Gastrocnemius medialis (tissue), 4 donors: ENCODE measurements at regions not wholly inside any gene's neighbourhood (a gene's known extent, or its start where the extent isn't known, plus 50 kb on each side); places are given as distances from the start of the nearest gene placed in this dataset.

Experiments used
- POLR2A ChIP-seq, 2 donors: fragments of 450-650 bp; IDR thresholded peaks; one replicate each; pipeline ENCODE4 v1.6.1; 2017; ENCODE audit warnings: antibody characterized with exemption in 2 of 2, mild to moderate bottlenecking in 2 of 2, moderate library complexity in 2 of 2
- TF ChIP-seq, protein P1 (sequence below), 5 experiments: fragments of 450-650 bp in 3 of 5; fragments of 200-600 bp in 2 of 5; sonication (generic) in 2 of 5; IDR thresholded peaks in 4 of 5; conservative IDR thresholded peaks in 1 of 5; 1 replicate in 4 of 5; 2 replicates in 1 of 5; pipeline ENCODE4 v1.5.1; 2016 to 2019; ENCODE audit warnings: antibody characterized with exemption in 5 of 5, mild to moderate bottlenecking in 3 of 5, moderate library complexity in 3 of 5

DNA sequence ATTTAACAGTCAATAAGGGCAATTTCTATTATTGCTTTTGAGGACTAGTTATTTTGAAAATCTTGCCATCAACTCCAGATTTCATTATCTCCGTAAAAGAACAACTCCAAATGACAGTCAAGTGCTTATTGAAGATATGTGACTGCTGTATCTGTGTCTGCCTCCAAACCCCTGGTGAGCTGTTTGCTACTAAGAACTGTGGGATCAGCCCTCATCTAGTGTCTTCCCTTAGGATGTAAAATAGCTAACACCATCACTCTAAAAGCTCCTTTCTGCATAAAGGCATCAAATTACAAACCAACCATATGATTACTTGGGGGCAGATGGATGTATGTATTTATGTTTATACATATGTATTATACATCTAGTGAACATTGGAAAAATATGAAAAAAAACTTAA, 70.8 kb upstream of the SLC13A1 start:
- TF ChIP-seq, protein P1, sequence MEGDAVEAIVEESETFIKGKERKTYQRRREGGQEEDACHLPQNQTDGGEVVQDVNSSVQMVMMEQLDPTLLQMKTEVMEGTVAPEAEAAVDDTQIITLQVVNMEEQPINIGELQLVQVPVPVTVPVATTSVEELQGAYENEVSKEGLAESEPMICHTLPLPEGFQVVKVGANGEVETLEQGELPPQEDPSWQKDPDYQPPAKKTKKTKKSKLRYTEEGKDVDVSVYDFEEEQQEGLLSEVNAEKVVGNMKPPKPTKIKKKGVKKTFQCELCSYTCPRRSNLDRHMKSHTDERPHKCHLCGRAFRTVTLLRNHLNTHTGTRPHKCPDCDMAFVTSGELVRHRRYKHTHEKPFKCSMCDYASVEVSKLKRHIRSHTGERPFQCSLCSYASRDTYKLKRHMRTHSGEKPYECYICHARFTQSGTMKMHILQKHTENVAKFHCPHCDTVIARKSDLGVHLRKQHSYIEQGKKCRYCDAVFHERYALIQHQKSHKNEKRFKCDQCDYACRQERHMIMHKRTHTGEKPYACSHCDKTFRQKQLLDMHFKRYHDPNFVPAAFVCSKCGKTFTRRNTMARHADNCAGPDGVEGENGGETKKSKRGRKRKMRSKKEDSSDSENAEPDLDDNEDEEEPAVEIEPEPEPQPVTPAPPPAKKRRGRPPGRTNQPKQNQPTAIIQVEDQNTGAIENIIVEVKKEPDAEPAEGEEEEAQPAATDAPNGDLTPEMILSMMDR (IDR thresholded peaks at IDR 0.05 in 4 of 5, conservative IDR thresholded peaks at IDR 0.05 in 1 of 5): no peak
- TF ChIP-seq POLR2A (IDR thresholded peaks at IDR 0.05): no peak
